Hepatocyte (in vitro differentiated cells): ENCODE measurements at regions not wholly inside any gene's neighbourhood (a gene's known extent, or its start where the extent isn't known, plus 50 kb on each side); places are given as distances from the start of the nearest gene placed in this dataset.

Source experiments
- DNase-seq: peaks from one replicate; pipeline ENCODE4 v3.0.0-alpha.2; 2016; ENCODE audit warnings: low spot score
- H2AFZ ChIP-seq: fragments of 200-600 bp; sonication (generic); 2 replicates; pipeline ENCODE4 v1.6.0; 2016; ENCODE audit warnings: antibody characterized with exemption, mild to moderate bottlenecking
- H3K27ac ChIP-seq: fragments of 200-600 bp; sonication (generic); 2 replicates; pipeline ENCODE4 v1.5.1; 2016; ENCODE audit warnings: mild to moderate bottlenecking
- H3K27me3 ChIP-seq: fragments of 200-600 bp; sonication (generic); 2 replicates; pipeline ENCODE4 v1.6.1; 2016
- H3K36me3 ChIP-seq: fragments of 200-600 bp; sonication (generic); replicated peaks from 2 replicates; pipeline ENCODE4 v1.5.1; 2016; ENCODE audit warnings: low read depth; ENCODE audit not compliant: insufficient read depth
- H3K4me1 ChIP-seq: fragments of 200-600 bp; sonication (generic); 2 replicates; pipeline ENCODE4 v1.5.1; 2016; ENCODE audit warnings: mild to moderate bottlenecking, moderate library complexity; ENCODE audit not compliant: insufficient read depth
- H3K4me2 ChIP-seq: fragments of 200-600 bp; sonication (generic); 2 replicates; pipeline ENCODE4 v1.6.0; 2016
- H3K4me3 ChIP-seq: fragments of 200-600 bp; sonication (generic); 2 replicates; pipeline ENCODE4 v1.5.1; 2016; ENCODE audit warnings: mild to moderate bottlenecking
- H3K79me2 ChIP-seq: fragments of 200-600 bp; sonication (generic); 2 replicates; pipeline ENCODE4 v1.6.0; 2017; ENCODE audit warnings: mild to moderate bottlenecking
- H3K9me2 ChIP-seq: fragments of 200-600 bp; sonication (generic); replicated peaks from 2 replicates; pipeline ENCODE4 v1.6.0; 2017; ENCODE audit warnings: mild to moderate bottlenecking; ENCODE audit not compliant: insufficient read depth
- H3K9me3 ChIP-seq: fragments of 200-600 bp; sonication (generic); 2 replicates; pipeline ENCODE4 v1.5.1; 2016; ENCODE audit warnings: low read depth, mild to moderate bottlenecking
- H4K20me1 ChIP-seq: fragments of 200-600 bp; sonication (generic); 2 replicates; pipeline ENCODE4 v1.6.0; 2016; ENCODE audit warnings: mild to moderate bottlenecking; ENCODE audit not compliant: insufficient read depth, poor library complexity, severe bottlenecking
- EZH2 ChIP-seq: fragments of 200-600 bp; sonication (generic); IDR thresholded peaks from 2 replicates; pipeline ENCODE4 v1.6.1; 2016; ENCODE audit warnings: antibody characterized with exemption, mild to moderate bottlenecking, borderline replicate concordance
- EZH2phosphoT487 ChIP-seq: fragments of 200-600 bp; sonication (generic); IDR thresholded peaks from one replicate; pipeline ENCODE4 v1.6.1; 2018; ENCODE audit warnings: antibody characterized with exemption, mild to moderate bottlenecking, low read depth, moderate library complexity; ENCODE audit not compliant: unreplicated experiment, severe bottlenecking
- WGBS: methylation state at CpG from one replicate; pipeline ENCODE4 v1.1.6; 2016; ENCODE audit warnings: low lambda C conversion rate; ENCODE audit errors: missing lambda C conversion rate; 5-methylcytosine and 5-hydroxymethylcytosine counted together
- TF ChIP-seq, protein P1 (sequence below): fragments of 200-600 bp; sonication (generic); IDR thresholded peaks from 2 replicates; pipeline ENCODE4 v1.5.1; 2016; ENCODE audit warnings: antibody characterized with exemption, mild to moderate bottlenecking; ENCODE audit not compliant: poor library complexity

DNA sequence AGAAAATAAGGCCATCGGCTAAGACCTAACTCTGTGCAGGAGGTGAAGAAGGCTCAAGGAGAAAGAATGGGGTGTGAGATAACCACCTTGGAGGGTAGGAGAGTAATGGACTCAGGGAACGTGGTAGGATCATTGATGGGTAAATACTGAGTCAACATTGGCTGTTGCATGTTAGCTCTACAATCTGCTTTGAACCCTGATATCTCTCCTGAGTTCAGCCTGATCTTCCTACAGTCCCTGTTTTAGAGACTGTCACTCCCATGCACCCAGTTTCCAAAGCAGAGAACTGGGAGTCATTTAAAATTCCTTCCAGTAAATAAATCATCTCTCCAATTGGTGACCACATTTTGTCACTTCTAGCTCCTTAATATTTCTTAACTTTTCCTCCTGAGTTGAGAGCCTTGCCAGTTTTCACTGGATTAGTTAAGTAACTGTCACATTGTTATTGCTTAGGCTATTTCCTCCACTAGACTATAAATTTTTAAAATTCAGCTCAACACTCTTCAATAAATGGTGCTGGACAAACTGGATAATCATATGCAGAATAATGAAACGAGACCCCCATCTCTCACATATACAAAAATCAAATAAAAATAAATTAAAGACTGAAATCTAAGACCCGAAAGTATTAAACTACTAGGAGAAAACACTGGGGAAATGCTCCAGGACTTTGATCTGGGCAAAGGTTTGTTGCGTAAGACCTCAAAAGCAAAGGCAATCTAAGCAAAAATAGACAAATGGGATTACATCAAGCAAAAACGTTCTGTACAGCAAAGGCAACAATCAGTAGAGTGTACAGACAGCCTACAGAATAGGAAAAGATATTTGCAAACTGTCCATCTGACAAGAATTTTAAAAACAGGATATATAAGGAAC lies 138.9 kb upstream of the TMEM170B start:
- no peaks in the 10 kb centered on the region for H3K9me3 ChIP-seq
- TF ChIP-seq, protein P1, sequence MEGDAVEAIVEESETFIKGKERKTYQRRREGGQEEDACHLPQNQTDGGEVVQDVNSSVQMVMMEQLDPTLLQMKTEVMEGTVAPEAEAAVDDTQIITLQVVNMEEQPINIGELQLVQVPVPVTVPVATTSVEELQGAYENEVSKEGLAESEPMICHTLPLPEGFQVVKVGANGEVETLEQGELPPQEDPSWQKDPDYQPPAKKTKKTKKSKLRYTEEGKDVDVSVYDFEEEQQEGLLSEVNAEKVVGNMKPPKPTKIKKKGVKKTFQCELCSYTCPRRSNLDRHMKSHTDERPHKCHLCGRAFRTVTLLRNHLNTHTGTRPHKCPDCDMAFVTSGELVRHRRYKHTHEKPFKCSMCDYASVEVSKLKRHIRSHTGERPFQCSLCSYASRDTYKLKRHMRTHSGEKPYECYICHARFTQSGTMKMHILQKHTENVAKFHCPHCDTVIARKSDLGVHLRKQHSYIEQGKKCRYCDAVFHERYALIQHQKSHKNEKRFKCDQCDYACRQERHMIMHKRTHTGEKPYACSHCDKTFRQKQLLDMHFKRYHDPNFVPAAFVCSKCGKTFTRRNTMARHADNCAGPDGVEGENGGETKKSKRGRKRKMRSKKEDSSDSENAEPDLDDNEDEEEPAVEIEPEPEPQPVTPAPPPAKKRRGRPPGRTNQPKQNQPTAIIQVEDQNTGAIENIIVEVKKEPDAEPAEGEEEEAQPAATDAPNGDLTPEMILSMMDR, result no peak
- TF ChIP-seq EZH2phosphoT487, result no peak
- TF ChIP-seq EZH2, result no peak

DNA sequence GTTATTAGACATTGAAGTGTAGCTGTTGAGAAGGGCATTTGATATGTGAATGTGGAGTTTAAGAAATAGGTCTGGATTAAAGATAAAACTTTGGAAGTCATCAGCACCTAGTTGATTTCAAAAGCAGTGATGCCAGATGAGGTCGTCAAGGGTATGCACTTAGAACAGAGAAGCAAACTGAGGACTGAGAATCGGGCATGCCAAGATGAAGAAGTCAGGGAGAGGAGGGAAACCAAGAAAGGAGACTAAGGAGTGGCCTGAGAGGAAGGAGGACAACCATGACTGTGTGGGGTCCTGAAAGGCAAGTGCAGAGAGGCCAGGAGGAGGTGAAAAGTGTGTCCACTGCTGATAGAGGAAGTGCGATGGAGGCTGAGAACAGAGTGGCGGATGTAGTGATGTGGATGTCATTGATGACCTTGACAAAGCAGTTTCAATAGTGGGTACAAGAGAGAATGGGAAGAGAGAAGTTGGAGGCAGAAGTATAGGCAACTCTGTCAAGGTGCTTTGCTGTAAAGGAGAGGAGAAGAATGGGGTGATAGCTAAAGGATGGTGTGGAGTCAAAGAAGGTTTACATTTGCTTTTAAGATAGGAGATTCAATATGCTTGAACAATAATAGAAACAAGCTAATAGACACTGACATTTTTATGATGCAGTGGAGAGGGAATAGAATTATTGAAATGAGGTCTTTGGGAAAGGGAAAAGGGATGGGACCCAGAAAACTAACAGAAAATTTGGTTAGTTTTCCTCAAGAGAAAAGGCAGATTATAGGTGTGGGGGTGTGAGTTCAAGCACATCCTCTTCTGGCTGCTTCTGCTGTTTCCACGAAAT lies 139.7 kb upstream of the TMEM170B start:
- H4K20me1 ChIP-seq, result no peaks in the 10 kb centered on the region
- peak overlapping the region; percentile 81 for H3K27ac ChIP-seq
- no peaks in the 10 kb centered on the region for H3K9me2 ChIP-seq
- H3K4me1 ChIP-seq, result peaks cover 16% of the 10 kb centered on the region
- H3K36me3 ChIP-seq, result no peaks in the 10 kb centered on the region
- H3K27me3 ChIP-seq, result no peaks in the 10 kb centered on the region
- H3K79me2 ChIP-seq, result no peaks in the 10 kb centered on the region
- H3K9me3 ChIP-seq, result no peaks in the 10 kb centered on the region
- H3K4me3 ChIP-seq, result no peak overlapping the region
- no peak for DNase-seq
- TF ChIP-seq EZH2, result no peak
- TF ChIP-seq, protein P1, result no peak
- TF ChIP-seq EZH2phosphoT487, result no peak
- H2AFZ ChIP-seq, result no peak overlapping the region
- peak overlapping the region; percentile 53 for H3K4me2 ChIP-seq
- WGBS, result 96% methylated on average over 5 of the region's 5 CpGs

More for the DNA sequence above, 138.9 kb upstream of the TMEM170B start:
- DNase-seq, result peak; percentile 50
- no peaks in the 10 kb centered on the region for H3K36me3 ChIP-seq
- H4K20me1 ChIP-seq, result no peaks in the 10 kb centered on the region
- no peaks in the 10 kb centered on the region for H3K79me2 ChIP-seq
- WGBS, result 54% methylated on average over 6 of the region's 6 CpGs
- H3K4me3 ChIP-seq, result no peak overlapping the region
- peak overlapping the region; percentile 53 for H3K4me2 ChIP-seq
- peaks cover 12% of the 10 kb centered on the region for H3K4me1 ChIP-seq
- H3K27me3 ChIP-seq, result no peaks in the 10 kb centered on the region
- H3K9me2 ChIP-seq, result no peaks in the 10 kb centered on the region
- H3K27ac ChIP-seq, result peak overlapping the region; percentile 81
- no peak overlapping the region for H2AFZ ChIP-seq

DNA sequence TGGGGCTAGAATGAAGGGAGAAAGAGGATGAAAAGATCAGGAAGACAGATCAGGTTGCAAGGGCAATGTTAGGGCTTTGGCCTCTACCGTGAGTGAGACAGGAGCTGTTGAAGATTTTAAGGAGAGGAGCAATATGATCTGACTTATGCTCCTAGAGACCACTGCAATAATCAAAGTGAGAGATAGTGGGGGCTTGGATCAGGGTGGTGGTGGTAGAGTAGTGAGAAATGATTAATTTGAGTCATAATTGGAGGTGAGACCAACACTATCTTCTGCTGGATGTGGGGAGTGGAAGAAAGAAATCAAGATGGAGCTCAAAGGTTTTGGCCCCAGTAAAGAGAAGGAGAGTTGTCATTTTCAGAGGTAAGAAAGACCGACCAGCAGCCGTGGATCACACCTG lies 140.7 kb upstream of the TMEM170B start:
- no peak overlapping the region for H3K27ac ChIP-seq
- H3K9me2 ChIP-seq, result no peaks in the 10 kb centered on the region
- 96% methylated on average over 3 of the region's 3 CpGs for WGBS

More for the DNA sequence above, 140.7 kb upstream of the TMEM170B start:
- Histone ChIP-seq H3K4me3 (no peak overlapping the region), H3K9me3 (no peaks in the 10 kb centered on the region), H4K20me1 (no peaks in the 10 kb centered on the region), H3K36me3 (no peaks in the 10 kb centered on the region), H3K4me2 (no peak overlapping the region), H3K4me1 (peaks cover 22% of the 10 kb centered on the region), H3K27me3 (no peaks in the 10 kb centered on the region), H3K79me2 (no peaks in the 10 kb centered on the region), H2AFZ (no peak overlapping the region)
- no peak for DNase-seq
- TF ChIP-seq EZH2phosphoT487 (no peak), EZH2 (no peak)
- TF ChIP-seq, protein P1, result no peak
